Retina (tissue), 1 donor: ENCODE measurements at regions not wholly inside any gene's neighbourhood (a gene's known extent, or its start where the extent isn't known, plus 50 kb on each side); places are given as distances from the start of the nearest gene placed in this dataset.
"Not testable (repeated sequence)": the region's sequence is repeated elsewhere in the genome, so short reads cannot be mapped to it uniquely, and the experiment has no call there.

Experiments used
- DNase-seq: peaks from one replicate; pipeline ENCODE4 v3.0.0-alpha.2; 2016

- DNase-seq: peak; percentile 50
Measured at GRCh38 chr1:166307261-166308188, 140.7 kb upstream of the FAM78B start.

- DNase-seq: not testable (repeated sequence)
Measured at GRCh38 chr1:166316306-166316705, 149.5 kb upstream of the FAM78B start.

GRCh38 chr1:166322470-166322869, 155.7 kb upstream of the FAM78B start:
- DNase-seq: no peak

GRCh38 chr1:166327886-166328285, 161.1 kb upstream of the FAM78B start:
- DNase-seq: no peak

- DNase-seq: no peak
Measured at GRCh38 chr1:166328956-166329355, 162.2 kb upstream of the FAM78B start.

GRCh38 chr1:166330096-166330495, 163.3 kb upstream of the FAM78B start:
- DNase-seq: no peak

GRCh38 chr1:166338105-166338504, 171.3 kb upstream of the FAM78B start:
- no peak for DNase-seq

GRCh38 chr1:166340709-166341108, 173.9 kb upstream of the FAM78B start:
- no peak for DNase-seq

- no peak for DNase-seq
Measured at GRCh38 chr1:166343276-166343675, 176.5 kb upstream of the FAM78B start.

- DNase-seq: peak; percentile 68
Measured at GRCh38 chr1:166350490-166350889, 183.7 kb upstream of the FAM78B start.

GRCh38 chr1:166351676-166352075, 184.9 kb upstream of the FAM78B start:
- no peak for DNase-seq

- DNase-seq: peak; percentile 6
Measured at GRCh38 chr1:166353213-166353612, 186.4 kb upstream of the FAM78B start.

GRCh38 chr1:166354406-166354805, 187.6 kb upstream of the FAM78B start:
- DNase-seq: peak; percentile 5

- no peak for DNase-seq
Measured at GRCh38 chr1:166365081-166365480, 198.3 kb upstream of the FAM78B start.

- no peak for DNase-seq
Measured at GRCh38 chr1:166368030-166368429, 201.2 kb upstream of the FAM78B start.

GRCh38 chr1:166377896-166378295, 211.1 kb upstream of the FAM78B start:
- no peak for DNase-seq

- no peak for DNase-seq
Measured at GRCh38 chr1:166378805-166379204, 212.0 kb upstream of the FAM78B start.

GRCh38 chr1:166379447-166379846, 212.6 kb upstream of the FAM78B start:
- DNase-seq: no peak

GRCh38 chr1:166383137-166383536, 216.3 kb upstream of the FAM78B start:
- DNase-seq: no peak

GRCh38 chr1:166383635-166384346, 217.0 kb upstream of the FAM78B start:
- no peak for DNase-seq

GRCh38 chr1:166384948-166385347, 218.1 kb upstream of the FAM78B start:
- peak; percentile 5 for DNase-seq

GRCh38 chr1:166390366-166391033, 223.7 kb upstream of the FAM78B start:
- DNase-seq: no peak

- no peak for DNase-seq
Measured at GRCh38 chr1:166391279-166392066, 224.7 kb upstream of the FAM78B start.
